ENCODE measurements at regions not wholly inside any gene's neighbourhood (a gene's known extent, or its start where the extent isn't known, plus 50 kb on each side); places are given as distances from the start of the nearest gene placed in this dataset.

DNA sequence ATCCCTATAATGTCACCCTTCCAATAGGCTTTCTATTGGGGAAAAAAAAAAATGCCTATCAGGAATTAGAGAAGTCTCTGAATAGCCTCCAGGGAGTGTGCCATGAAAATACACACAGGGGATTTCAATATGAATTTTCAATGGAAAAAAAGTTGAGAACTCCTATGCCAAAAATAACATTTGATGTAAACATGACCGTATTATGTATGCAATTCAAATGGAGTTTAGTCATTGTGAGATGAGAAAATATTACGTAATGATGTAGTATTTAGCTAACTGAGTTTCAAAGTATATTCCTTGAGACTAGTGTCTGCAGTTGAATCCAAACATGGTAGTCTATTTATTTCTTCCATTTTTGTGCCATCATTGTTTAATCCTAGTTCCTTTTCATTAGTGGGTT lies 182.3 kb downstream of the BLID start:
- H3K4me3 ChIP-seq = no peak overlapping the region
- peaks cover 26% of the 10 kb centered on the region for H3K4me1 ChIP-seq
- WGBS, 2 donors = 90 to 96% methylated on average over 2 of the region's 2 CpGs
- no peaks in the 10 kb centered on the region for H3K9me3 ChIP-seq
- no peak for DNase-seq
- no peaks in the 10 kb centered on the region for H3K27me3 ChIP-seq
- TF ChIP-seq, protein P1, sequence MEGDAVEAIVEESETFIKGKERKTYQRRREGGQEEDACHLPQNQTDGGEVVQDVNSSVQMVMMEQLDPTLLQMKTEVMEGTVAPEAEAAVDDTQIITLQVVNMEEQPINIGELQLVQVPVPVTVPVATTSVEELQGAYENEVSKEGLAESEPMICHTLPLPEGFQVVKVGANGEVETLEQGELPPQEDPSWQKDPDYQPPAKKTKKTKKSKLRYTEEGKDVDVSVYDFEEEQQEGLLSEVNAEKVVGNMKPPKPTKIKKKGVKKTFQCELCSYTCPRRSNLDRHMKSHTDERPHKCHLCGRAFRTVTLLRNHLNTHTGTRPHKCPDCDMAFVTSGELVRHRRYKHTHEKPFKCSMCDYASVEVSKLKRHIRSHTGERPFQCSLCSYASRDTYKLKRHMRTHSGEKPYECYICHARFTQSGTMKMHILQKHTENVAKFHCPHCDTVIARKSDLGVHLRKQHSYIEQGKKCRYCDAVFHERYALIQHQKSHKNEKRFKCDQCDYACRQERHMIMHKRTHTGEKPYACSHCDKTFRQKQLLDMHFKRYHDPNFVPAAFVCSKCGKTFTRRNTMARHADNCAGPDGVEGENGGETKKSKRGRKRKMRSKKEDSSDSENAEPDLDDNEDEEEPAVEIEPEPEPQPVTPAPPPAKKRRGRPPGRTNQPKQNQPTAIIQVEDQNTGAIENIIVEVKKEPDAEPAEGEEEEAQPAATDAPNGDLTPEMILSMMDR (IDR thresholded peaks at IDR 0.05) = no peak
- TF ChIP-seq POLR2A (IDR thresholded peaks at IDR 0.05) = no peak
- intact Hi-C loops (cut with DNase I; ENCODE audit: low total_unique reads) = no loop called here
- H3K27ac ChIP-seq = no peak overlapping the region
- H3K36me3 ChIP-seq (ENCODE audit: low read depth, missing control alignments) = no peaks in the 10 kb centered on the region

DNA sequence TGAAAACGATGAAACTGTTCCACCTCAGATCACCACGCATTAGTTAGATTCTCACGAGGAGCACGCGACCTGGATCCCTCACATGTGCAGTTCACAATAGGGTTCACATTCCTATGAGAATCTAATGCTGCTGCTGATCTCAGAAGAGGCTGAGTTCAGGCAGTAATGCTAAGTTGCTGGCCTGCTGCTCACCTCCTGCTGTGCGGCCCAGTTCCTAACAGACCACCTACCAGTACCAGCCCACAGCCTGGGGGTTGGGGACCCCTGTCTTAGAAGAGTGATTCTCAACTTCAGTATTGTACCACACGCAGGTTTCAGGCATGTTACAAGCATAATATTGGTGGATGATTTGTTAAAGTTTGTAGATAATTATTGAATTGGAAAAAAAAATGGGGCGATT lies 182.7 kb downstream of the BLID start:
- H3K27ac ChIP-seq = no peak overlapping the region
- no peaks in the 10 kb centered on the region for H3K27me3 ChIP-seq
- intact Hi-C loops (cut with DNase I; ENCODE audit: low total_unique reads) = no loop called here
- no peak for DNase-seq
- H3K4me1 ChIP-seq = peaks cover 30% of the 10 kb centered on the region
- H3K9me3 ChIP-seq = no peaks in the 10 kb centered on the region
- H3K4me3 ChIP-seq = no peak overlapping the region
- H3K36me3 ChIP-seq (ENCODE audit: low read depth, missing control alignments) = no peaks in the 10 kb centered on the region
- WGBS, 2 donors = 92 to 93% methylated on average over 8 of the region's 8 CpGs
- TF ChIP-seq, protein P1 (IDR thresholded peaks at IDR 0.05) = no peak
- TF ChIP-seq POLR2A (IDR thresholded peaks at IDR 0.05) = no peak

DNA sequence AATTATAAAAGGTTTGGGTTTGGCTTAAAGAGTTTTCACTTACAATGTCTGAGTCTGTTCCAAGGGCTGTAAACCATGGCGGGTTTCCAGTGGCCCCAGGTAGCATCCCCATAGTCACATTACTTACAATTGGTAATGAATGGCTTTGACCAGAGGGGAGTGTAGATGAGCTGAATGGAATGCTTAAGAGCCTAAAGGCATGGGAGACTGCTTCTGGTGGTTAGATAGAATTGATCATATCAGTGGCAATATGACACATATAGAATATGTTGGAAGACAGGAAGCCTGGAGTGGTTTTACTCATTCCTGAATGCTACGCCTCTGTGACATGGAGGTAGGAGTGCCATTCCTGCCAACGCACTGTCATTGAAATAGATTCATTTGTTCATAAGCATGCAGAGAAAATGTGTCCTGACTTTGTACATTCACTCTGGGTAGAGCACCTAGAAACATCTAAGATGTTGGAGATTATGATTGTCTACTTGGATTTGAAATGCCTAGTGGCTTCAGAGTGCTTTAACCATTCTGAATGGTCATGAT lies 183.3 kb downstream of the BLID start:
- intact Hi-C loops (cut with DNase I; ENCODE audit: low total_unique reads) = no loop called here
- no peak for DNase-seq

GRCh38 chr11:121931748-121932352 lies 184.2 kb downstream of the BLID start:
- no peak for DNase-seq
- Histone ChIP-seq H3K27me3 (no peaks in the 10 kb centered on the region), H3K9me3 (no peaks in the 10 kb centered on the region), H3K36me3 (ENCODE audit: low read depth, missing control alignments) (no peaks in the 10 kb centered on the region), H3K27ac (no peak overlapping the region), H3K4me1 (peaks cover 30% of the 10 kb centered on the region), H3K4me3 (no peak overlapping the region)
- TF ChIP-seq POLR2A (IDR thresholded peaks at IDR 0.05) = no peak
- TF ChIP-seq, protein P1 (IDR thresholded peaks at IDR 0.05) = no peak
- 54 to 83% methylated on average over 4 of the region's 4 CpGs for WGBS, 2 donors
- intact Hi-C loops (cut with DNase I; ENCODE audit: low total_unique reads) = no loop called here

More for the DNA sequence above, 183.3 kb downstream of the BLID start:
- TF ChIP-seq, protein P1 (IDR thresholded peaks at IDR 0.05) = no peak
- TF ChIP-seq POLR2A (IDR thresholded peaks at IDR 0.05) = no peak
- Histone ChIP-seq H3K27ac (no peak overlapping the region), H3K27me3 (no peaks in the 10 kb centered on the region), H3K4me1 (peaks cover 30% of the 10 kb centered on the region), H3K9me3 (no peaks in the 10 kb centered on the region), H3K36me3 (ENCODE audit: low read depth, missing control alignments) (no peaks in the 10 kb centered on the region), H3K4me3 (no peak overlapping the region)
- WGBS, 2 donors = 93 to 95% methylated on average over 3 of the region's 3 CpGs

DNA sequence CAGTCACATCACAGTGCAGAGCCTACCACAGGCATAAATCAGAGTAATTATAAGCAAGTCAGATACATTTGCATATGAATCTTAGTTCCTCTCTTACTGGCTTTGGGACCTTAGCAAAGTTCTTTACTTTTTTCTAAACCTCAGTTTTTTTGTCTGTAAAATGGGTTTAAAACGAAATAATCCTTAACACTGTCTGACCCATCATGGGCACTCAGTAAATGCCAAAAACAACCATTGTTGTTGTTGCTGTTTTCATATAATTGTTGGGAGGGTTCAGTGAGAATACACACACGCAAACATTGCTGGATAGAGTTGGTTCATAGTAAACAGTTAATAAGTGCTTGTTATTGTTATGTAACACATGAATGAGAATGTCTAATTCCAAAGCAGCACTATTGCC lies 184.9 kb downstream of the BLID start:
- Histone ChIP-seq H3K27me3 (no peaks in the 10 kb centered on the region), H3K4me1 (peaks cover 30% of the 10 kb centered on the region), H3K9me3 (no peaks in the 10 kb centered on the region), H3K36me3 (ENCODE audit: low read depth, missing control alignments) (no peaks in the 10 kb centered on the region), H3K4me3 (no peak overlapping the region), H3K27ac (no peak overlapping the region)
- no peak for DNase-seq
- TF ChIP-seq, protein P1 (IDR thresholded peaks at IDR 0.05) = no peak
- TF ChIP-seq POLR2A (IDR thresholded peaks at IDR 0.05) = no peak
- intact Hi-C loops (cut with DNase I; ENCODE audit: low total_unique reads) = no loop called here
- WGBS, 2 donors = 71 to 75% methylated on average over 2 of the region's 2 CpGs

Data from testis (tissue), 2 donors.